Activated T-cell treated with anti-CD3 and anti-CD28 coated beads, Interleukin-2, amount 50 U/mL, for 72 hours (primary cell): ENCODE measurements at regions not wholly inside any gene's neighbourhood (a gene's known extent, or its start where the extent isn't known, plus 50 kb on each side); places are given as distances from the start of the nearest gene placed in this dataset.

Experiments used
- ATAC-seq, 2 donors: fragments of 150-1000 bp; cut with Tn5 transposase; replicated peaks in 1 of 2; 2 replicates each; pipeline ENCODE4 v1.10.0; 2021; ENCODE audit warnings: moderate library complexity in 2 of 2, mild to moderate bottlenecking in 1 of 2
- DNase-seq, 2 donors: peaks; one replicate each; pipeline ENCODE4 v3.0.0; 2021 to 2022; ENCODE audit warnings: mixed read lengths in 1 of 2
- H3K27ac Mint-ChIP-seq: one replicate; pipeline ENCODE4 v1.8.0; 2022; ENCODE audit warnings: mild to moderate bottlenecking, moderate library complexity, mixed read lengths
- H3K27me3 Mint-ChIP-seq: one replicate; pipeline ENCODE4 v1.8.0; 2022; ENCODE audit warnings: low read depth, mixed read lengths
- H3K36me3 Mint-ChIP-seq, 2 donors: one replicate each; pipeline ENCODE4 v1.8.0; 2022; ENCODE audit warnings: mixed read lengths in 2 of 2, mild to moderate bottlenecking in 1 of 2; ENCODE audit not compliant: insufficient read depth in 2 of 2
- H3K4me1 Mint-ChIP-seq: one replicate; pipeline ENCODE4 v1.8.0; 2022; ENCODE audit warnings: low read depth, mixed read lengths
- H3K4me3 Mint-ChIP-seq, 2 donors: one replicate each; pipeline ENCODE4 v1.8.0; 2022; ENCODE audit warnings: mild to moderate bottlenecking in 2 of 2, mixed read lengths in 2 of 2, moderate library complexity in 2 of 2
- H3K9me3 Mint-ChIP-seq, 2 donors: one replicate each; pipeline ENCODE4 v1.8.0; 2022; ENCODE audit warnings: mixed read lengths in 2 of 2

DNA sequence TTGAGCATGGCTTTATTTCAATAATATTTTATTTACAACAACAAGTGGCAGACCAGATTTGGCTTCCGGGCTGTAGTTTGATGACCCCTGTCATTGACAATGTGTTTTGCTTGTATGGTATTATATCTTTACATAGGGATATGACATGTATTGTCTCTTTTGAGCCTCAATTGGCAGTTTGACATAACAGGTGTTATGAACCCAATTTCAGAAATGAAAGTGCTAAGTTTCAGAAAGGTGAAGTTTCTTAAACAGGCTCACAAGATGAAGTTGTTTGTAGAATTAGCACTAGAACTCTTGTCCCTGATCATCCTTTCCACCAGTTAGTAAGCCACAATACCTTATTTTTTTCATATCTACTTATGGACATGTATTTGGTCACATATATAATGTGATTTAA lies 303.0 kb upstream of the GRIA1 start:
- no peaks in the 10 kb centered on the region for H3K36me3 Mint-ChIP-seq
- peaks cover 10 to 14% of the 10 kb centered on the region in 2 donors for H3K9me3 Mint-ChIP-seq
- no peaks in the 10 kb centered on the region for H3K27me3 Mint-ChIP-seq
- no peak overlapping the region for H3K4me3 Mint-ChIP-seq
- no peaks in the 10 kb centered on the region for H3K4me1 Mint-ChIP-seq
- ATAC-seq (no peak), DNase-seq (no peak)
- H3K27ac Mint-ChIP-seq: no peak overlapping the region

- ATAC-seq: no peak
- no peak for DNase-seq
- Mint-ChIP-seq H3K4me3 (no peak overlapping the region), H3K4me1 (no peaks in the 10 kb centered on the region), H3K36me3 (no peaks in the 10 kb centered on the region), H3K27me3 (no peaks in the 10 kb centered on the region), H3K27ac (no peak overlapping the region), H3K9me3 (peaks cover 2 to 9% of the 10 kb centered on the region in 2 donors)
These were observed 284.1 kb upstream of the GRIA1 start for GRCh38 chr5:153206361-153206760.

DNA sequence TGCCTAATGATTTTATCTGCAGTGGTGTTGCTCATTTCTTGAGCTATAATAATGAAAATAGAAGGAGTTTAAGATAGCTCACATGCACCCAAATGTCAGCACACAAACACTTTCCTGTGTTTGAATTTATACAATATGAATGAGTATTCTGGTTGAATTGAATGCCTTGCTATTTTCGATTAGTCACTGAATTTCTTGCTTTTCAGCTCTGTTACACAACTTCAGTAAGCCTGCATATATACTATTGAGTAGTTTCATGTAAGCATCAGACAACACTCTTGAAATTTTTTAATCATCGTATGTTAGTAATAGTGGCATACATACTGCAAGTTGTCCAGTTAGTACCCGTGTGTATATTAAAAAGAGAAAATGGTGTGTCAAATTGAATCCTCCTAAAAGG lies 281.5 kb upstream of the GRIA1 start:
- peaks cover 3 to 8% of the 10 kb centered on the region in 2 donors for H3K9me3 Mint-ChIP-seq

DNA sequence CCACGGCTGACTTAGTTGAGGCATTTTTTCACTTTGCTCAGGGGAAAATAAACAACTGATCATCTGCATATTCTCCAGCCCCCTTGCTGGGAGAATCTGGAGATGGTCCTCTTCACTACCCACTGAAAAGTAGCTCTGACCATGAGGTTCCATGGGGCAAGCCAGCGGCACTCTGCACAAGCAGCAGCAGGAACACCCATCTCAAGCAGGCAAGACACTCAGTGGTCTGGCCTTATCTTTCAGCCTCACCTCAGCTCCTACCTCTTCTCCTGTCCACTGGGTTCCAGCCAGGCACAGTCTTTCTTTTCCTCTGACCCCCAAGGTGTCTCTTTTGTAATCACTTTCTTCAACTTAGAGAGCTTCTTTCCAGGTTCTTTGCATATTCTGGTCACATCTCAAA lies 280.8 kb upstream of the GRIA1 start:
- H3K4me3 Mint-ChIP-seq: no peak overlapping the region
- no peaks in the 10 kb centered on the region for H3K27me3 Mint-ChIP-seq
- no peak overlapping the region for H3K27ac Mint-ChIP-seq
- DNase-seq (no peak), ATAC-seq (no peak)
- H3K9me3 Mint-ChIP-seq: peaks cover 6 to 9% of the 10 kb centered on the region in 2 donors
- peaks cover 0 to 1% of the 10 kb centered on the region in 2 donors for H3K36me3 Mint-ChIP-seq
- H3K4me1 Mint-ChIP-seq: no peaks in the 10 kb centered on the region

More for the DNA sequence above, 281.5 kb upstream of the GRIA1 start:
- Mint-ChIP-seq H3K27ac (no peak overlapping the region), H3K36me3 (peaks cover 0 to under 1% of the 10 kb centered on the region in 2 donors), H3K4me1 (no peaks in the 10 kb centered on the region), H3K4me3 (no peak overlapping the region), H3K27me3 (no peaks in the 10 kb centered on the region)
- no peak for DNase-seq
- ATAC-seq: no peak

DNA sequence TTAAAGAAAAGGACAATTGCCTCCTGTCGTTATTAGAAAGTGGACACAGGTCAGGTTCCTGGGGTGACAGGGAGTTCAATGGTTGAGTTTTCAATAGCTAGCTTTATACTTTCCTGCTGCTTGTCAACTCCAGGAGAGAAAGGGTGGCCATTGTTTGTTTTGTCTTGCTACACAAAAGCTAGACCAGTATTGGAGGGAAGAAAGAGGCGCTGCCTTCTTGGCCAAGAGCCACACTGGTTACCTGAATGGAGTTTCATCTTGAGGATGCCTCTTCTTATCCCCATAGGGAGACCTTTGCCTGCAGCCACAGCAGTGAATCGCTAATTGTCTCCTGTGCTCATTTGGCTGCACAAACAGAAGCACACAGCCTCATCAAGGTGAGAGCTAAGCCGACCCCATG lies 279.4 kb upstream of the GRIA1 start:
- DNase-seq (no peak), ATAC-seq (no peak)
- H3K4me1 Mint-ChIP-seq: no peaks in the 10 kb centered on the region
- H3K4me3 Mint-ChIP-seq: no peak overlapping the region
- peaks cover 1 to 5% of the 10 kb centered on the region in 2 donors for H3K36me3 Mint-ChIP-seq
- H3K27me3 Mint-ChIP-seq: no peaks in the 10 kb centered on the region
- H3K27ac Mint-ChIP-seq: no peak overlapping the region
- H3K9me3 Mint-ChIP-seq: peaks cover 13 to 16% of the 10 kb centered on the region in 2 donors

GRCh38 chr5:153212471-153212870 lies 278.0 kb upstream of the GRIA1 start:
- ATAC-seq (no peak), DNase-seq (no peak)
- peaks cover 1 to 10% of the 10 kb centered on the region in 2 donors for H3K36me3 Mint-ChIP-seq
- no peak overlapping the region for H3K4me3 Mint-ChIP-seq
- H3K9me3 Mint-ChIP-seq: peaks cover 17 to 19% of the 10 kb centered on the region in 2 donors
- H3K27ac Mint-ChIP-seq: no peak overlapping the region
- no peaks in the 10 kb centered on the region for H3K27me3 Mint-ChIP-seq
- no peaks in the 10 kb centered on the region for H3K4me1 Mint-ChIP-seq

- peaks cover 8% of the 10 kb centered on the region in 2 donors for H3K9me3 Mint-ChIP-seq
- ATAC-seq: no peak
- H3K27ac Mint-ChIP-seq: no peak overlapping the region
- no peaks in the 10 kb centered on the region for H3K4me1 Mint-ChIP-seq
- DNase-seq: no peak
- no peak overlapping the region for H3K4me3 Mint-ChIP-seq
- peaks cover 0 to 1% of the 10 kb centered on the region in 2 donors for H3K36me3 Mint-ChIP-seq
- H3K27me3 Mint-ChIP-seq: no peaks in the 10 kb centered on the region
These were observed 267.5 kb upstream of the GRIA1 start for GRCh38 chr5:153222936-153223335.

DNA sequence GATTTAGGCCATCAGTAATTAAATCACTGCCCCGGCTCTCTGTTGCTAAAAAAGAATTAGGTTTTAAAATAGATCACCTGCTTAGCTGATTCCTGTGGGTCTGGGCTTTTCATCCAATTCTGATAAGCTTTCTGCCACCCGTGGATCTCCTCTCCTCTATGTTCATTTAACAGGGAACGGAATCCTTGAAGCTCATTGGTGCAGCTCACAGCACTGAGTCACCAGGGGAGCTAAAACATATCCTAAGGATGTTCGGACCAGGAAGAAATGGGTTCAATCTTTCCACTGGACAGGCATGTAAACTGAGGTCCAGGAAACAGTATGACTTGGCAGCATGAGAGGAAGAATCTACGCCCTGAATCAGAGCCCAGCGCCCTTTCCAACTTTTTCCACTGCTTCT lies 267.1 kb upstream of the GRIA1 start:
- H3K27ac Mint-ChIP-seq: no peak overlapping the region
- no peaks in the 10 kb centered on the region for H3K27me3 Mint-ChIP-seq
- H3K4me1 Mint-ChIP-seq: no peaks in the 10 kb centered on the region
- ATAC-seq: no peak
- no peak for DNase-seq
- H3K9me3 Mint-ChIP-seq: peaks cover 8% of the 10 kb centered on the region in 2 donors
- H3K36me3 Mint-ChIP-seq: peaks cover 0 to 1% of the 10 kb centered on the region in 2 donors
- no peak overlapping the region for H3K4me3 Mint-ChIP-seq

- Mint-ChIP-seq H3K36me3 (no peaks in the 10 kb centered on the region), H3K4me1 (no peaks in the 10 kb centered on the region), H3K27me3 (no peaks in the 10 kb centered on the region), H3K4me3 (no peak overlapping the region), H3K27ac (no peak overlapping the region), H3K9me3 (peaks cover 4 to 7% of the 10 kb centered on the region in 2 donors)
- DNase-seq: no peak
- no peak for ATAC-seq
These were observed 265.8 kb upstream of the GRIA1 start for GRCh38 chr5:153224651-153225050.

DNA sequence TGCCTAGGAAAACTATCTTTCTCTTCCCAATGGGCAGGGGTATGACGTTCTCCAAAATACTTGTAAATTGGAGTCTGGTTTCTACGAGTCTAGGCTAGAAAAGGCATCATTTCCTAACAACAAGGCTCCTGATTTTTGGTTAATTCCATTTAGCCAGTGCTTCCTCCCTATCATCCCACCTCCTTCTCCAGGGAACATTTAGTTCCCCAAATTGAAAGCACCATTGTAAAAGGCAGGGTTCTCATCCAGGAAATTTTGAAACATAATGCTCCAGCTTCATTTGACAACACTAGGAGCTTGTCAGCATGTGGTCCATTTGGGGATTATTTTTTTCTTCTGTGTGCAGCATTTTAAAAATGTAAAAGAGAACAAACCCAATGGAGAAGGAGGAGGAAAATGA lies 256.5 kb upstream of the GRIA1 start:
- no peaks in the 10 kb centered on the region for H3K36me3 Mint-ChIP-seq
- H3K27me3 Mint-ChIP-seq: no peaks in the 10 kb centered on the region
- H3K9me3 Mint-ChIP-seq: peaks cover 3 to 5% of the 10 kb centered on the region in 2 donors
- no peak for ATAC-seq
- H3K27ac Mint-ChIP-seq: no peak overlapping the region
- H3K4me3 Mint-ChIP-seq: no peak overlapping the region
- DNase-seq: no peak
- no peaks in the 10 kb centered on the region for H3K4me1 Mint-ChIP-seq

- Mint-ChIP-seq H3K9me3 (peaks cover 3% of the 10 kb centered on the region in 2 donors), H3K4me3 (no peak overlapping the region)
- DNase-seq: no peak
These were observed 254.2 kb upstream of the GRIA1 start for GRCh38 chr5:153236319-153236718.

DNA sequence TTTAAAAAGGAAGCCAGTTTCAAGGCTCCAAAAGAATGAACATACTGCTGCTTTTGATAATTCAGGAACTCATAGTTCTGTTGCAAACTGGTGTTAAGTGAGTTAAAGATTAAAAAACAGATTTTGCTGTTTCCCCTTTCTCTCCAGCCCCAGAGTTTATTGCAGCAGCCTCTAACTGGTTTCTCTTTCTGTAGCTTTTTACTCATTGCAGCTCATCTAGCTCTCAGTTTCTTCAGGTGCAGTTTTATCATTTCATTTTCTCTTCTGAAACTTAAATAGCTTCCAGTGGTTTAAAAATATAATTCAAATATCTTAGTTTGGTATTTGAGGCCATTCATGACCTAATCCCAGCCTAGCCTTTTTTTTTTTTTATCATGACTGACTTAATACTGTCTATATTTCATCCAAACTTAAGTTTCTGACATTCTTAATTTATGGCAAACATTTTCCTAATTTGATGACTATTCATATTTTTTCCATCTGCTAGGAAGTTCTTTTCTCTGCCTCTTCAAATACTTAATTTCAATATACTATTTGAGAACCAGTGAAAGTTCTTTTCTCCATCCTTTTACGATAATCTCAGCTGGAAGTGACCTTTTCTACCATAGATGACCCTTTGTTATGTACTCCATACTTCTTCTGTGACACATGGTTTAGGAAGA lies 252.7 kb upstream of the GRIA1 start:
- Mint-ChIP-seq H3K36me3 (no peaks in the 10 kb centered on the region), H3K4me3 (no peak overlapping the region), H3K4me1 (no peaks in the 10 kb centered on the region), H3K9me3 (peaks cover 3% of the 10 kb centered on the region in 2 donors), H3K27me3 (no peaks in the 10 kb centered on the region), H3K27ac (no peak overlapping the region)
- DNase-seq: no peak
- no peak for ATAC-seq

More at GRCh38 chr5:153236319-153236718, 254.2 kb upstream of the GRIA1 start:
- no peak overlapping the region for H3K27ac Mint-ChIP-seq
- H3K27me3 Mint-ChIP-seq: no peaks in the 10 kb centered on the region
- ATAC-seq: no peak
- H3K36me3 Mint-ChIP-seq: no peaks in the 10 kb centered on the region
- H3K4me1 Mint-ChIP-seq: no peaks in the 10 kb centered on the region

DNA sequence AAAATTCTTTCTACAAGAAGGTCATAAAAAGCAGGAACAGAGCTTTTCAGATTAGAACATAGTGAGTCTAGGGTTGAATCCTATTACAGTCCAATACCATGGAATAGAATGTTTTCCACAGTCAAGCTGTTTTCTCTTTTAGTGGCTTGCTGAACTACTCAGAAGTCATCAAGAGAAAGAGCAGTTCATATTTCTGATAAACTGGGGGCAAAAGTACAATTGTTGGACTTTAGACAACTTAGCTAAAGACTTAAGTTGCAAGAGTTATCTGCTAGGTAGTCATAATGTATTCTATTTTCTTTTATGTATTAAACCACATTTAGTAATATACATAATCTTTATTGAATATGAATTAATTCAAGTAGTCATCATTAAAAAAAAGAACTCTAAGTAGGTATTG lies 233.1 kb upstream of the GRIA1 start:
- Mint-ChIP-seq H3K4me1 (no peaks in the 10 kb centered on the region), H3K36me3 (no peaks in the 10 kb centered on the region), H3K9me3 (peaks cover 3 to 7% of the 10 kb centered on the region in 2 donors), H3K27me3 (no peaks in the 10 kb centered on the region), H3K4me3 (no peak overlapping the region), H3K27ac (no peak overlapping the region)
- ATAC-seq: no peak
- no peak for DNase-seq

DNA sequence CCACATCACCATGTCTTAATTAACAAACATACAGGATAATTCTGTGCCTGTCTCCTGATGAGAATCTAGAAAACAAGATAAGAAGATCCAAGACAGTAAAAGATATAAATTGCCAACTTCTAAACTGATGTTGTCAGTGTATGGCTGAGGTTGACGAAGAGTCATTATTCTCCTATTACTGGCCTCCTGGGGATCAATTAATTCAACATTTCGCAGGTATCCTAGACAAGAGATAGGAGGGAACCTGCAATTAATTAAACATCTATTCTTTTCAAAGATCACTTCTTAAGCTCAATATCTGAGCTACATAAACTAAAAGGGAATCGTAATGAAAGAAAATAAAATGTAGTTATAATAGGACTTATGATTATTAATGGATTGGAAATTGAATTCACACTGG lies 232.0 kb upstream of the GRIA1 start:
- no peak overlapping the region for H3K27ac Mint-ChIP-seq
- no peaks in the 10 kb centered on the region for H3K27me3 Mint-ChIP-seq
- H3K4me3 Mint-ChIP-seq: no peak overlapping the region
- ATAC-seq (no peak), DNase-seq (no peak)
- H3K36me3 Mint-ChIP-seq: no peaks in the 10 kb centered on the region
- H3K9me3 Mint-ChIP-seq: peaks cover 2% of the 10 kb centered on the region in 2 donors
- no peaks in the 10 kb centered on the region for H3K4me1 Mint-ChIP-seq
